VCaP (cell line): ENCODE measurements at regions not wholly inside any gene's neighbourhood (a gene's known extent, or its start where the extent isn't known, plus 50 kb on each side); places are given as distances from the start of the nearest gene placed in this dataset.

Experiments used
- H3K27ac ChIP-seq: fragments of 450-650 bp; 2 replicates; pipeline ENCODE4 v1.5.1; 2017
- TF ChIP-seq, protein P1 (sequence below): fragments of 450-650 bp; conservative IDR thresholded peaks from 2 replicates; pipeline ENCODE4 v1.5.1; 2017; ENCODE audit warnings: mild to moderate bottlenecking, moderate library complexity

DNA sequence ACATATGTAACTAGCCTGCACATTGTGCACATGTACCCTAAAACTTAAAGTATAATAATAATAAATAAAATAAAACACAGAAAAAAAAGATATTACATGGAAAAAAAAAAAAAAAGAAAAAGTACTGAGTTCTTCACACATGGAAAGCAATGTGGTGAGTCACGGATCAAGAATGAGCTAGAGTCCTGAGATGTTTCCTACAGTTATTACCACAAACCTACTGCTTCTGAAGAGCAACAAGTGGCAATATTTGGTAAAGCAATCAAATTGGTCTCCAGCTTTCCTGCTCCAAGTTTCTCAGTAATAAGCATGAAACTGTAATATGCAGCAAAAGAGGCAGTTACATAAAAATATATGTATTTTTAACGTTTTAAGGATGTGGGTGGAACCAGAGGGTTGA is 223.3 kb upstream of the SALL1 start:
- TF ChIP-seq, protein P1, sequence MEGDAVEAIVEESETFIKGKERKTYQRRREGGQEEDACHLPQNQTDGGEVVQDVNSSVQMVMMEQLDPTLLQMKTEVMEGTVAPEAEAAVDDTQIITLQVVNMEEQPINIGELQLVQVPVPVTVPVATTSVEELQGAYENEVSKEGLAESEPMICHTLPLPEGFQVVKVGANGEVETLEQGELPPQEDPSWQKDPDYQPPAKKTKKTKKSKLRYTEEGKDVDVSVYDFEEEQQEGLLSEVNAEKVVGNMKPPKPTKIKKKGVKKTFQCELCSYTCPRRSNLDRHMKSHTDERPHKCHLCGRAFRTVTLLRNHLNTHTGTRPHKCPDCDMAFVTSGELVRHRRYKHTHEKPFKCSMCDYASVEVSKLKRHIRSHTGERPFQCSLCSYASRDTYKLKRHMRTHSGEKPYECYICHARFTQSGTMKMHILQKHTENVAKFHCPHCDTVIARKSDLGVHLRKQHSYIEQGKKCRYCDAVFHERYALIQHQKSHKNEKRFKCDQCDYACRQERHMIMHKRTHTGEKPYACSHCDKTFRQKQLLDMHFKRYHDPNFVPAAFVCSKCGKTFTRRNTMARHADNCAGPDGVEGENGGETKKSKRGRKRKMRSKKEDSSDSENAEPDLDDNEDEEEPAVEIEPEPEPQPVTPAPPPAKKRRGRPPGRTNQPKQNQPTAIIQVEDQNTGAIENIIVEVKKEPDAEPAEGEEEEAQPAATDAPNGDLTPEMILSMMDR: no peak
- no peak overlapping the region for H3K27ac ChIP-seq

DNA sequence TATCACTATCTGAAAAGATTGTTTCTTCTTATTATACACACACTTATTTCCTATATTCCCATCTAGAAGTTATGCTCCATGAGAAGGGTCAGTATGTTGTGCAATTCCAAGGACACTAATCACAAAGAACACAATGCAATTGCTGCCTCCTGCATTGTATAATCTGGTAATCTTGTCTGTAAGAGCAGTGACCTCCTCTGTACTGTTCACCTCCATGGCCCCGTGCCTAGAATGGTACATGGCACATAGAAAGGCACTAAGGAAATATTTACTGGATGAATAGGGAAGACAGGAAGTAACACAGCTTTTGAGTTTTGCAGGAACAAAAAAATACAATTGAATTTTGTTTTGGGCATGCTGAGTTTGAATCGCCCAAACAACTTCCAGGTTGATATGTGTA is 214.6 kb upstream of the SALL1 start:
- TF ChIP-seq, protein P1: no peak
- no peak overlapping the region for H3K27ac ChIP-seq

DNA sequence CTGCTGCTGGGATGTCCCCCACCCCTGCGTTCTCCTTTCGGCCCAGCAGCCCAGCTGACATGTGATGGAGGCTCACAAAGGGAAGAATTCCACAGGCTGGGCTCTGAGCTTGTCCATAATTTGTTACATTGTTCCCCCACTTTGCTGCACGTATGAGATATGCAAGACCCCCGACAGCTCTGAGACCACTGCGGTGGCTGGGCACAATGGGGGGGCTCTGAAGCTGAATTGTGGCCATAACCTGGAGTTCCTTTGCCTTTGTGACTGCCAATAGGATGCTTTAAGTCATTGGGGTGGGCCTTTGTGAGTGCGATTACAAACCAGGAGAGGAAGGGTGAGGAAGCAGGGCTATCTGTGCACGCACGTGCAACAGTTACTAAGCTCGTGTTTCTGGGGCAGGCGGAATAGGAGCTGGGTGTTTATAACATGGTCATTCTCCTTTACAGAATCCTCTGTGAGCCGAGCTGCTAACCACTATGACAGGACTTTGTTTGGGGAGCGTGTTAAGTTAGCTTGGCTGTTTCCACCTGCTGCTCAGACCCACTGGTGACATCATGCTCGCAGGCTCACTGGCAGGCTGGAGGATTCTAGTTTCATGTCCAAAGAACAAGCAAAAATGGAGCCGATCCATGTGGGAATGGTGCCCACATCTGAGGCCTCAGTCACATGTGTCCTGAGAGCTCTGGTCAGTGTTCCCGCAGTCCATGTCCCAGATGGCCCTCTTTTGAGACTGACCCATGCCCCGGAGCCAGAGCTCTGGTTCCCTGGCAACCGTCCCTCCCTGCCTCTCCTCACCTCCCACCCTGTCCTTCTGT is 208.3 kb upstream of the SALL1 start:
- H3K27ac ChIP-seq: no peak overlapping the region
- TF ChIP-seq, protein P1: no peak

DNA sequence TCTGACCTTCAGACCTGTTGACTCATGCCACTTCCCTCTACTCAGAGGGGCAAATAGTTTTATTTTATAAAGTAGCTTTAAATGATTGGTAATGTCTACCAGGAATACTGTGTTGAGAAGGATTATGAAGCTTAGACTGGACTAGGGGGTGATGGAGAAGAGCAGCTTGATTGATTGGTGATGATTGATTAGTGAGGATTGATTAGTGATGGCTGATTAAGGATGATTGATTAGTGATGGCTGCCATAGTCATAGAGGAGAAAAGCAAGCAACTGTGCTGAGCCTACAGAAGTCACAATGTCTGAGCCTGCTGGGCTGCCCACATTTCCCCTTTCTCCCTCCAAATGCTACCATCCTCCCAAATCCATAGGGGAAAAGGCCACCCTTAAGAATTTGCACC is 206.8 kb upstream of the SALL1 start:
- H3K27ac ChIP-seq: no peak overlapping the region
- TF ChIP-seq, protein P1: no peak

DNA sequence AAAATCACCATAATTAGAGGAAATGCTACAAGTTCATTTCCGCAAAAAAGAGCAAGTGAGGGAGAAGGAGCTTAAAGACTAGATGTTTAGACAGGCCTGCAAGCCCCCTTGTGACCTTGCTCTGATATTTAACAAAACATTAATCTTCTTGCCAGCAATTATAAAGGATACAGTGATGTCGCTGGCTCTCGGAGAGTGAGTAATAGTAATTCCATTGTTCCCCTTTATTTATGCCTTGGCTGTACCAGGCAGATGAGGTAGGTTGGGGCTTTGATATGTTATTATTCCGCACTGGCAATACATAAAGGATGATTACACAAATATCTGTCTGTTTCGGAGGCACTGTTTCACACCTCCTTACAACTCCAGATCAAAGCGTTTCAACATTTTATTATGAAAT is 204.8 kb upstream of the SALL1 start:
- no peak overlapping the region for H3K27ac ChIP-seq
- TF ChIP-seq, protein P1: no peak

DNA sequence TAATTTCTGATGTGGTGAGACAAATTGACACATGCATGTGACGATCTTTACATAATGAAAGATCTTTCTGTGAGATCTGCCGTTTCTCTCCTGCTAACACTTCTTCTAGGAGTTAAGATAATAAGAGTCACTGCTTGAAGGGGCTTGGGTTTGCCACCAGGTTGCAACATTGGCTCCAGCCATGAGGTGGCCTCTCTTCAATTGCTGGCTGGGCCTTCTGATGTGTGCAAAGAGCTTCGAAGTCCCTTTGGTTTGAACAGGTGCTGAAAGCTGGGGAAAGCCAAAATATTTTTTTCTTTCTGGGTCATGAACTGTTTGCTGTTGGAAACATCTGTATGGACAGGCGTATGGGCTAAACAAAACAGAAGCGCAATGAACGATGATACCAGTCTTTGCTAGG is 204.1 kb upstream of the SALL1 start:
- H3K27ac ChIP-seq: no peak overlapping the region
- TF ChIP-seq, protein P1: no peak

DNA sequence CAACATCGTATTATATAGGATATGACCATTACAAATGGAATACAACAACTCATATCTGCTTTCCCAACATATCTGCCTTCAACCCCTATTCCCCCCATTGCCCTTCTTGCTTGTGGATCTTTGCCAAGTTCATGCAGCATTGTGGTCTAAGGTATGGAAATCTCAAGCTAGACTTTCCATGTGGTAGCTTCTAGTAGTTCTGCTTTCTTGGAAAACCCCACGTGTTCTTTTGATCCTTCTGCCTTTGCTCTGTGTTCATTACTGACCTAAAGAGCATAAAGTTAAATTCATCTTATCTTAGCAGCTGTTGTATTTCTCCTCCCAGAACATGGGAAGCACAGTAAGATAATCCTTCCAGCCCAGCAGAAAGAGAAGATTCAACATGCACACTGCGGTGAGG is 202.0 kb upstream of the SALL1 start:
- no peak overlapping the region for H3K27ac ChIP-seq
- TF ChIP-seq, protein P1: no peak
